H1 (cell line): ENCODE measurements at regions not wholly inside any gene's neighbourhood (a gene's known extent, or its start where the extent isn't known, plus 50 kb on each side); places are given as distances from the start of the nearest gene placed in this dataset.

Source experiments
- CTCF ChIA-PET: fragments of 300-600 bp; sonication (Branson Sonifier 250); formaldehyde crosslinking; loops from one replicate; lab custom pipeline; 2021; ENCODE audit not compliant: partially characterized antibody; lab: Charles Lee
- POLR2A ChIA-PET: fragments of 300-600 bp; sonication (Branson Sonifier 250); formaldehyde crosslinking; loops from one replicate; lab custom pipeline; 2021; ENCODE audit warnings: inconsistent platforms; ENCODE audit not compliant: partially characterized antibody; lab: Charles Lee
- DNase-seq, 2 experiments: peaks; one replicate each; pipeline versions ENCODE4 v3.0.0 to v3.0.0-alpha.2; 2010 to 2022; ENCODE audit warnings: low spot score in 2 of 2, low read depth in 1 of 2, mixed read lengths in 1 of 2
- FAIRE-seq: peaks from 2 replicates; lab custom pipeline; 2011; peaks lifted over from hg19 to GRCh38; lab: Jason Lieb, UNC
- H2AFZ ChIP-seq: 2 replicates; pipeline ENCODE4 v1.8.1; 2012; ENCODE audit warnings: low read length, inconsistent platforms
- H2AK5ac ChIP-seq: 2 replicates; pipeline ENCODE4 v1.6.1; 2013; ENCODE audit warnings: low read depth, low read length
- H2BK120ac ChIP-seq: replicated peaks from 2 replicates; pipeline ENCODE3; 2013; ENCODE audit warnings: low read depth, low read length, inconsistent platforms
- H2BK12ac ChIP-seq: 2 replicates; pipeline ENCODE4 v1.6.1; 2013; ENCODE audit warnings: low read depth, low read length
- H2BK15ac ChIP-seq: 2 replicates; pipeline ENCODE4 v1.6.1; 2013; ENCODE audit warnings: low read length
- H2BK20ac ChIP-seq: 2 replicates; pipeline ENCODE4 v1.6.1; 2013; ENCODE audit warnings: low read length
- H2BK5ac ChIP-seq: 2 replicates; pipeline ENCODE4 v1.6.1; 2013; ENCODE audit warnings: low read depth, low read length
- H3K14ac ChIP-seq: 2 replicates; pipeline ENCODE4 v1.6.1; 2013; ENCODE audit warnings: inconsistent platforms; ENCODE audit not compliant: insufficient read length
- H3K18ac ChIP-seq: 2 replicates; pipeline ENCODE4 v1.6.1; 2013; ENCODE audit warnings: low read length; ENCODE audit errors: extremely low read depth
- H3K23ac ChIP-seq: 2 replicates; pipeline ENCODE4 v1.6.1; 2013; ENCODE audit warnings: inconsistent platforms; ENCODE audit not compliant: insufficient read length
- H3K23me2 ChIP-seq: 2 replicates; pipeline ENCODE4 v1.6.1; 2013; ENCODE audit warnings: low read depth, low read length
- H3K27ac ChIP-seq: 2 replicates; pipeline ENCODE4 v1.6.1; 2011; ENCODE audit warnings: low read depth, low read length, inconsistent platforms
- H3K27me3 ChIP-seq, 4 experiments: replicated peaks in 1 of 4; 1 replicate in 1 of 4; 2 replicates in 3 of 4; pipeline versions ENCODE4 v1.6.1 to v1.8.1; 2011 to 2013; ENCODE audit warnings: low read length in 3 of 4, mild to moderate bottlenecking in 3 of 4, inconsistent platforms in 2 of 4, mixed read lengths in 2 of 4, moderate library complexity in 1 of 4; ENCODE audit not compliant: control insufficient read depth in 3 of 4, insufficient read depth in 3 of 4; ENCODE audit errors: extremely low read depth in 1 of 4
- H3K36me3 ChIP-seq, 4 experiments: 2 replicates each; pipeline versions ENCODE4 v1.6.1 to v1.8.1; 2011 to 2013; ENCODE audit warnings: mild to moderate bottlenecking in 4 of 4, low read length in 3 of 4, moderate library complexity in 2 of 4, control low read depth in 1 of 4, inconsistent platforms in 1 of 4; ENCODE audit not compliant: insufficient read depth in 4 of 4, control insufficient read depth in 2 of 4
- H3K4ac ChIP-seq: replicated peaks from 2 replicates; pipeline ENCODE3; 2013; ENCODE audit warnings: low read length, low read depth, mixed read lengths, inconsistent platforms; ENCODE audit not compliant: insufficient read length
- H3K4me1 ChIP-seq, 4 experiments: replicated peaks in 1 of 4; 1 replicate in 1 of 4; 2 replicates in 3 of 4; pipeline versions ENCODE4 v1.6.1 to v1.8.1; 2011 to 2013; ENCODE audit warnings: low read length in 3 of 4, inconsistent platforms in 2 of 4, mixed read lengths in 1 of 4; ENCODE audit not compliant: insufficient read depth in 4 of 4, control insufficient read depth in 3 of 4
- H3K4me2 ChIP-seq, 2 experiments: 2 replicates each; pipeline versions ENCODE4 v1.6.1 to v1.8.1; 2011 to 2013; ENCODE audit warnings: low read depth in 2 of 2, low read length in 2 of 2, control low read depth in 1 of 2, inconsistent platforms in 1 of 2, mild to moderate bottlenecking in 1 of 2; ENCODE audit not compliant: insufficient read depth in 1 of 2
- H3K4me3 ChIP-seq, 4 experiments: fragments of 200-600, 300-600 bp in 1 of 4; sonication (generic), shearing (Covaris generic), sonication (Bioruptor Twin) in 1 of 4; 2 replicates each; pipeline versions ENCODE4 v1.5.1 to v1.8.1; 2011 to 2016; ENCODE audit warnings: low read length in 4 of 4, low read depth in 3 of 4, control low read depth in 2 of 4, inconsistent platforms in 2 of 4, mild to moderate bottlenecking in 2 of 4, mixed read lengths in 1 of 4, moderate library complexity in 1 of 4; ENCODE audit not compliant: insufficient read depth in 2 of 4; ENCODE audit errors: extremely low read depth in 1 of 4
- H3K56ac ChIP-seq: replicated peaks from 2 replicates; pipeline ENCODE3; 2013; ENCODE audit warnings: low read depth, mild to moderate bottlenecking, mixed read lengths, low read length, inconsistent platforms; ENCODE audit not compliant: insufficient read length
- H3K79me1 ChIP-seq: 2 replicates; pipeline ENCODE4 v1.6.1; 2013; ENCODE audit warnings: low read depth, low read length, control low read depth
- H3K79me2 ChIP-seq, 2 experiments: 2 replicates each; pipeline versions ENCODE4 v1.6.1 to v1.8.1; 2012 to 2013; ENCODE audit warnings: low read length in 2 of 2, mild to moderate bottlenecking in 2 of 2, inconsistent platforms in 1 of 2; ENCODE audit not compliant: insufficient read depth in 2 of 2, control insufficient read depth in 1 of 2
- H3K9ac ChIP-seq, 4 experiments: replicated peaks in 1 of 4; 1 replicate in 1 of 4; 2 replicates in 3 of 4; pipeline versions ENCODE4 v1.6.1 to v1.8.1; 2011 to 2013; ENCODE audit warnings: low read depth in 3 of 4, low read length in 3 of 4, control low read depth in 2 of 4, mild to moderate bottlenecking in 2 of 4, moderate library complexity in 2 of 4, inconsistent platforms in 1 of 4; ENCODE audit errors: extremely low read depth in 1 of 4
- H3K9me3 ChIP-seq, 2 experiments: 2 replicates each; pipeline versions ENCODE4 v1.6.1 to v1.8.1; 2012 to 2013; ENCODE audit warnings: mild to moderate bottlenecking in 2 of 2, moderate library complexity in 2 of 2, control low read depth in 1 of 2, inconsistent platforms in 1 of 2, low read depth in 1 of 2, low read length in 1 of 2, mixed read lengths in 1 of 2; ENCODE audit not compliant: insufficient read depth in 2 of 2
- H4K20me1 ChIP-seq, 2 experiments: replicated peaks in 1 of 2; 2 replicates each; pipeline versions ENCODE3 to v1.8.1; 2011 to 2013; ENCODE audit warnings: inconsistent platforms in 2 of 2, low read length in 2 of 2, mild to moderate bottlenecking in 1 of 2; ENCODE audit not compliant: insufficient read depth in 2 of 2, control insufficient read depth in 1 of 2
- H4K5ac ChIP-seq: 2 replicates; pipeline ENCODE4 v1.6.1; 2013; ENCODE audit warnings: low read length, low read depth, mixed read lengths, inconsistent platforms; ENCODE audit not compliant: insufficient read length
- H4K8ac ChIP-seq: 2 replicates; pipeline ENCODE4 v1.8.0; 2013; ENCODE audit warnings: mild to moderate bottlenecking, moderate library complexity, low read length, inconsistent platforms; ENCODE audit not compliant: insufficient read depth; ENCODE audit errors: extremely low read depth
- H4K91ac ChIP-seq: replicated peaks from 2 replicates; pipeline ENCODE3; 2013; ENCODE audit warnings: low read length, mixed read lengths, inconsistent platforms; ENCODE audit not compliant: insufficient read length
- CHD1 ChIP-seq: IDR thresholded peaks from 2 replicates; pipeline ENCODE4 v1.6.1; 2012; ENCODE audit warnings: low read depth, low read length, improper control_type of control experiment
- EGR1 ChIP-seq: IDR thresholded peaks from 2 replicates; pipeline ENCODE4 v1.6.1; 2011; ENCODE audit warnings: low read depth, low read length, borderline replicate concordance
- FOSL1 ChIP-seq: IDR thresholded peaks from 2 replicates; pipeline ENCODE4 v1.6.1; 2011; ENCODE audit warnings: mild to moderate bottlenecking, low read depth, low read length, moderate library complexity; ENCODE audit not compliant: insufficient read depth
- GABPA ChIP-seq: IDR thresholded peaks from 2 replicates; pipeline ENCODE4 v1.6.1; 2011; ENCODE audit warnings: mild to moderate bottlenecking, low read length, moderate library complexity, borderline replicate concordance; ENCODE audit not compliant: insufficient read depth
- GTF2F1 ChIP-seq: IDR thresholded peaks from 2 replicates; pipeline ENCODE4 v1.6.1; 2012; ENCODE audit warnings: low read depth, low read length, improper control_type of control experiment, borderline replicate concordance
- KDM1A ChIP-seq: fragments of 200-600, 300-600 bp; sonication (generic); IDR thresholded peaks from 2 replicates; pipeline ENCODE4 v1.7.1; 2016; ENCODE audit warnings: mild to moderate bottlenecking, low read length, borderline replicate concordance
- KDM5A ChIP-seq: fragments of 200-600 bp; IDR thresholded peaks from 2 replicates; pipeline ENCODE4 v1.7.1; 2012; ENCODE audit warnings: mild to moderate bottlenecking, low read length, inconsistent platforms, mixed read lengths
- MAFK ChIP-seq: IDR thresholded peaks from 2 replicates; pipeline ENCODE4 v1.6.1; 2012; ENCODE audit warnings: low read depth, mild to moderate bottlenecking, improper control_type of control experiment, low read length
- RAD21 ChIP-seq, 2 experiments: IDR thresholded peaks in 1 of 2; conservative IDR thresholded peaks in 1 of 2; 2 replicates each; pipeline ENCODE4 v1.6.1; 2011; ENCODE audit warnings: low read depth in 2 of 2, low read length in 2 of 2, improper control_type of control experiment in 1 of 2, inconsistent platforms in 1 of 2, mild to moderate bottlenecking in 1 of 2, moderate library complexity in 1 of 2
- RBBP5 ChIP-seq: IDR thresholded peaks from 2 replicates; pipeline ENCODE4 v1.7.1; 2012; ENCODE audit warnings: low read depth, mild to moderate bottlenecking, inconsistent platforms, low read length, moderate library complexity, borderline replicate concordance
- SP1 ChIP-seq: IDR thresholded peaks from 2 replicates; pipeline ENCODE4 v1.6.1; 2011; ENCODE audit warnings: low read depth, low read length
- SP2 ChIP-seq: IDR thresholded peaks from 2 replicates; pipeline ENCODE4 v1.6.1; 2012; ENCODE audit warnings: mild to moderate bottlenecking, low read length, inconsistent platforms
- SP4 ChIP-seq: IDR thresholded peaks from 2 replicates; pipeline ENCODE4 v1.6.1; 2012; ENCODE audit warnings: low read length, inconsistent platforms
- SRF ChIP-seq: IDR thresholded peaks from 2 replicates; pipeline ENCODE4 v1.6.1; 2011; ENCODE audit warnings: mild to moderate bottlenecking, low read depth, low read length, moderate library complexity
- SUZ12 ChIP-seq: fragments of 200-600 bp; sonication (generic); IDR thresholded peaks from 2 replicates; pipeline ENCODE4 v1.6.1; 2012; ENCODE audit warnings: mild to moderate bottlenecking, inconsistent platforms, low read length, moderate library complexity, mixed read lengths
- TBP ChIP-seq: IDR thresholded peaks from 2 replicates; pipeline ENCODE4 v1.6.1; 2011; ENCODE audit warnings: low read depth, low read length, improper control_type of control experiment
- WGBS, 2 experiments: shearing (Covaris generic) in 1 of 2; methylation state at CpG; one replicate each; pipeline versions ENCODE4 v1.1.6 to v1.1.7; 2013 to 2015; ENCODE audit warnings: low lambda C conversion rate in 2 of 2, mixed read lengths in 2 of 2, inconsistent platforms in 1 of 2, low coverage in 1 of 2, missing lambda C conversion rate in 1 of 2; ENCODE audit not compliant: insufficient replicate concordance in 2 of 2, insufficient coverage in 1 of 2, insufficient read length in 1 of 2; ENCODE audit errors: extremely low coverage in 1 of 2, missing lambda C conversion rate in 1 of 2; 5-methylcytosine and 5-hydroxymethylcytosine counted together

- H2BK20ac ChIP-seq = no peak overlapping the region
- no peaks in the 10 kb centered on the region for H4K20me1 ChIP-seq
- no peak overlapping the region for H4K91ac ChIP-seq
- H3K4me2 ChIP-seq = no peak overlapping the region
- DNase-seq (no peak), FAIRE-seq (no peak)
- H3K4me3 ChIP-seq = no peak overlapping the region
- ChIA-PET POLR2A (no interaction called here), CTCF (no interaction called here)
- no peaks in the 10 kb centered on the region for H3K9me3 ChIP-seq
- no peaks in the 10 kb centered on the region for H3K36me3 ChIP-seq
- no peaks in the 10 kb centered on the region for H3K27me3 ChIP-seq
- H4K5ac ChIP-seq = no peak overlapping the region
- no peak overlapping the region for H4K8ac ChIP-seq
- no peak overlapping the region for H2BK12ac ChIP-seq
- no peak overlapping the region for H3K27ac ChIP-seq
- H3K56ac ChIP-seq = no peak overlapping the region
- no peak overlapping the region for H3K14ac ChIP-seq
- H3K79me1 ChIP-seq = no peaks in the 10 kb centered on the region
- no peaks in the 10 kb centered on the region for H3K23me2 ChIP-seq
- no peaks in the 10 kb centered on the region for H3K79me2 ChIP-seq
- H3K9ac ChIP-seq = no peak overlapping the region
- WGBS, 2 experiments = 88% methylated on average over 1 of the region's 1 CpG; no CpG with 5 or more reads in 1 of the 2 experiments
- H3K18ac ChIP-seq = no peak overlapping the region
- H3K4me1 ChIP-seq = no peaks in the 10 kb centered on the region
- H2BK15ac ChIP-seq = no peak overlapping the region
- no peak overlapping the region for H2BK120ac ChIP-seq
- H2AK5ac ChIP-seq = no peak overlapping the region
- no peak overlapping the region for H2AFZ ChIP-seq
- H3K4ac ChIP-seq = no peak overlapping the region
- no peak overlapping the region for H3K23ac ChIP-seq
- H2BK5ac ChIP-seq = no peak overlapping the region
- no peak for TF ChIP-seq GTF2F1
- TF ChIP-seq SUZ12 = no peak
- TF ChIP-seq RBBP5 = no peak
- TF ChIP-seq GABPA = no peak
- TF ChIP-seq KDM5A = no peak
- no peak for TF ChIP-seq SP4
- TF ChIP-seq FOSL1 = no peak
- no peak for TF ChIP-seq EGR1
- TF ChIP-seq CHD1 = no peak
- TF ChIP-seq KDM1A = no peak
- TF ChIP-seq SRF = no peak
- TF ChIP-seq TBP = no peak
- TF ChIP-seq SP2 = no peak
- TF ChIP-seq MAFK = no peak
- no peak for TF ChIP-seq SP1
- no peak for TF ChIP-seq RAD21 (IDR thresholded peaks at IDR 0.05 in 1 of 2, conservative IDR thresholded peaks at IDR 0.05 in 1 of 2; ENCODE audit: low read depth in 2 of 2, low read length in 2 of 2)
Measured at GRCh38 chr1:238912148-238912547, 474.2 kb upstream of the CHRM3 start.
